SK-N-SH (cell line): ENCODE measurements at regions not wholly inside any gene's neighbourhood (a gene's known extent, or its start where the extent isn't known, plus 50 kb on each side); places are given as distances from the start of the nearest gene placed in this dataset.

Experiments used
- CTCF ChIA-PET: fragments of 300-600, 350-600 bp; formaldehyde crosslinking; extraction: SDS; loops from one replicate; lab custom pipeline; 2021; lab: Yijun Ruan, JAX
- POLR2A ChIA-PET: fragments of 350-600 bp; sonication (Branson Sonifier 250); formaldehyde crosslinking; extraction: SDS; loops from one replicate; lab custom pipeline; 2020; ENCODE audit warnings: antibody characterized with exemption, inconsistent platforms; lab: Yijun Ruan, JAX
- DNase-seq: peaks from one replicate; pipeline ENCODE4 v3.0.0; 2012
- H2AFZ ChIP-seq: fragments of 200-600 bp; sonication (generic); 2 replicates; pipeline ENCODE4 v1.8.1; 2016; ENCODE audit warnings: antibody characterized with exemption, mild to moderate bottlenecking, low read depth
- H3F3A ChIP-seq: fragments of 200-600 bp; sonication (generic); replicated peaks from 2 replicates; pipeline ENCODE3; 2016; ENCODE audit warnings: antibody characterized with exemption, mild to moderate bottlenecking; ENCODE audit not compliant: insufficient read depth
- H3K27ac ChIP-seq, 2 experiments: fragments of 200-500 bp in 1 of 2; fragments of 200-600 bp in 1 of 2; sonication (Bioruptor generic) in 1 of 2; sonication (generic), shearing (Covaris generic) in 1 of 2; 2 replicates each; pipeline versions ENCODE4 v1.5.1 to v1.6.1; 2014 to 2016; ENCODE audit warnings: low read depth in 2 of 2, inconsistent platforms in 1 of 2, low read length in 1 of 2, mild to moderate bottlenecking in 1 of 2, mixed read lengths in 1 of 2
- H3K27me3 ChIP-seq: fragments of 200-600 bp; sonication (generic), shearing (Covaris generic); 2 replicates; pipeline ENCODE4 v1.6.1; 2016; ENCODE audit warnings: mixed run types; ENCODE audit not compliant: insufficient read depth
- H3K36me3 ChIP-seq, 2 experiments: fragments of 200-500 bp in 1 of 2; fragments of 200-600 bp in 1 of 2; sonication (Bioruptor generic) in 1 of 2; sonication (generic) in 1 of 2; replicated peaks in 1 of 2; 2 replicates each; pipeline versions ENCODE3 to v1.5.1; 2014 to 2016; ENCODE audit warnings: low read length in 1 of 2, mild to moderate bottlenecking in 1 of 2; ENCODE audit not compliant: insufficient read depth in 2 of 2, control insufficient read depth in 1 of 2
- H3K4me1 ChIP-seq, 2 experiments: fragments of 200-500 bp in 1 of 2; fragments of 200-600 bp in 1 of 2; sonication (Bioruptor generic) in 1 of 2; sonication (generic), shearing (Covaris generic) in 1 of 2; 2 replicates each; pipeline versions ENCODE4 v1.5.1 to v1.6.1; 2014 to 2016; ENCODE audit warnings: low read depth in 1 of 2, low read length in 1 of 2, mixed run types in 1 of 2; ENCODE audit not compliant: insufficient read depth in 2 of 2, control insufficient read depth in 1 of 2
- H3K4me2 ChIP-seq: fragments of 200-600 bp; sonication (generic), shearing (Covaris generic); 2 replicates; pipeline ENCODE4 v1.6.1; 2017; ENCODE audit warnings: mixed run types
- H3K4me3 ChIP-seq, 2 experiments: fragments of 200-500 bp in 1 of 2; fragments of 200-600 bp in 1 of 2; sonication (Bioruptor generic) in 1 of 2; sonication (generic), shearing (Covaris generic) in 1 of 2; 2 replicates each; pipeline versions ENCODE4 v1.5.1 to v1.8.1; 2014 to 2016; ENCODE audit warnings: low read depth in 2 of 2, inconsistent platforms in 1 of 2, low read length in 1 of 2, mild to moderate bottlenecking in 1 of 2, mixed read lengths in 1 of 2, moderate library complexity in 1 of 2
- H3K79me2 ChIP-seq: fragments of 200-600 bp; sonication (generic); 2 replicates; pipeline ENCODE4 v1.8.1; 2017; ENCODE audit warnings: mild to moderate bottlenecking; ENCODE audit not compliant: insufficient read depth
- H3K9ac ChIP-seq: fragments of 200-600 bp; sonication (generic); 2 replicates; pipeline ENCODE4 v1.6.1; 2017; ENCODE audit warnings: mixed run types
- H3K9me2 ChIP-seq: fragments of 200-600 bp; sonication (generic); 2 replicates; pipeline ENCODE4 v1.6.1; 2017; ENCODE audit warnings: mixed run types
- H3K9me3 ChIP-seq: fragments of 200-600 bp; sonication (generic); 2 replicates; pipeline ENCODE4 v1.6.1; 2017; ENCODE audit warnings: mixed run types, mild to moderate bottlenecking, moderate library complexity
- H4K20me1 ChIP-seq: fragments of 200-600 bp; sonication (generic); 2 replicates; pipeline ENCODE4 v1.6.1; 2017; ENCODE audit warnings: mild to moderate bottlenecking, mixed run types; ENCODE audit not compliant: insufficient read depth
- CHD2 ChIP-seq: fragments of 150-350 bp; IDR thresholded peaks from 2 replicates; pipeline ENCODE4 v1.6.1; 2018; ENCODE audit warnings: low read length; ENCODE audit not compliant: partially characterized antibody
- CTCF ChIP-seq: fragments of 200-600 bp; sonication (generic); IDR thresholded peaks from 2 replicates; pipeline ENCODE4 v1.6.1; 2017; ENCODE audit warnings: antibody characterized with exemption, mild to moderate bottlenecking, moderate library complexity
- EP300 ChIP-seq, 2 experiments: IDR thresholded peaks; 2 replicates each; pipeline versions ENCODE4 v1.4.0 to v1.6.1; 2012; ENCODE audit warnings: borderline replicate concordance in 1 of 2, low read depth in 1 of 2, low read length in 1 of 2
- EZH2phosphoT487 ChIP-seq: fragments of 200-600 bp; sonication (generic); IDR thresholded peaks from 2 replicates; pipeline ENCODE4 v1.6.1; 2017; ENCODE audit warnings: low read depth, mixed run types, mild to moderate bottlenecking, antibody characterized with exemption, moderate library complexity, borderline replicate concordance
- GABPA ChIP-seq: IDR thresholded peaks from 2 replicates; pipeline ENCODE4 v1.4.0; 2012; ENCODE audit warnings: low read depth, mild to moderate bottlenecking
- NRF1 ChIP-seq: IDR thresholded peaks from 2 replicates; pipeline ENCODE4 v1.6.1; 2012; ENCODE audit warnings: low read depth, mild to moderate bottlenecking, low read length
- RCOR1 ChIP-seq: fragments of 150-350 bp; IDR thresholded peaks from 2 replicates; pipeline ENCODE4 v1.6.1; 2017; ENCODE audit warnings: antibody characterized with exemption, low read length
- RXRA ChIP-seq: IDR thresholded peaks from 2 replicates; pipeline ENCODE4 v1.4.0; 2012; ENCODE audit warnings: low read depth, mild to moderate bottlenecking, borderline replicate concordance
- SIN3A ChIP-seq: IDR thresholded peaks from 2 replicates; pipeline ENCODE4 v1.6.1; 2012; ENCODE audit warnings: low read depth, mild to moderate bottlenecking, low read length, moderate library complexity, borderline replicate concordance
- USF2 ChIP-seq: fragments of 150-350 bp; IDR thresholded peaks from 2 replicates; pipeline ENCODE4 v1.6.1; 2017; ENCODE audit warnings: antibody characterized with exemption, low read length, low read depth, borderline replicate concordance
- YY1 ChIP-seq: IDR thresholded peaks from 2 replicates; pipeline ENCODE4 v1.4.0; 2012; ENCODE audit warnings: low read depth, mild to moderate bottlenecking
- WGBS: methylation state at CpG from one replicate; pipeline ENCODE4 v1.1.6; 2017; ENCODE audit warnings: low lambda C conversion rate; 5-methylcytosine and 5-hydroxymethylcytosine counted together

GRCh38 chr5:9739135-9739534, 109.0 kb upstream of the TAS2R1 start:
- no peaks in the 10 kb centered on the region for H3F3A ChIP-seq
- ChIA-PET CTCF (no interaction called here), POLR2A (no interaction called here)
- no peaks in the 10 kb centered on the region for H3K36me3 ChIP-seq
- H3K4me1 ChIP-seq: no peaks in the 10 kb centered on the region
- H3K79me2 ChIP-seq: no peaks in the 10 kb centered on the region
- H4K20me1 ChIP-seq: no peaks in the 10 kb centered on the region
- H3K4me3 ChIP-seq: no peak overlapping the region
- no peak for DNase-seq
- TF ChIP-seq RXRA (no peak), EP300 (IDR thresholded peaks at IDR 0.05; ENCODE audit: borderline replicate concordance in 1 of 2, low read depth in 1 of 2, low read length in 1 of 2) (no peak), CTCF (no peak)
- WGBS: 52% methylated on average over 3 of the region's 3 CpGs
- no peak overlapping the region for H3K27ac ChIP-seq
- H3K27me3 ChIP-seq: no peaks in the 10 kb centered on the region
- no peak overlapping the region for H3K9ac ChIP-seq
- no peaks in the 10 kb centered on the region for H3K9me2 ChIP-seq
- H3K9me3 ChIP-seq: no peaks in the 10 kb centered on the region
- H2AFZ ChIP-seq: no peak overlapping the region
- no peak overlapping the region for H3K4me2 ChIP-seq

- ChIA-PET POLR2A (no interaction called here), CTCF (no interaction called here)
- TF ChIP-seq EZH2phosphoT487 (no peak), YY1 (no peak), RCOR1 (no peak), SIN3A (no peak), USF2 (no peak), CHD2 (no peak), NRF1 (no peak), GABPA (no peak)
- H3K4me3 ChIP-seq: no peak overlapping the region
- H3K79me2 ChIP-seq: no peaks in the 10 kb centered on the region
- no peaks in the 10 kb centered on the region for H3K4me1 ChIP-seq
- no peaks in the 10 kb centered on the region for H4K20me1 ChIP-seq
- no peaks in the 10 kb centered on the region for H3K9me2 ChIP-seq
- H3K9me3 ChIP-seq: no peaks in the 10 kb centered on the region
- H3K27me3 ChIP-seq: no peaks in the 10 kb centered on the region
- no peaks in the 10 kb centered on the region for H3F3A ChIP-seq
- 26% methylated on average over 4 of the region's 4 CpGs for WGBS
- DNase-seq: no peak
- H3K9ac ChIP-seq: no peak overlapping the region
- no peak overlapping the region for H3K27ac ChIP-seq
- no peak overlapping the region for H3K4me2 ChIP-seq
- H3K36me3 ChIP-seq: no peaks in the 10 kb centered on the region
- no peak overlapping the region for H2AFZ ChIP-seq
Measured at GRCh38 chr5:9737265-9737664, 107.1 kb upstream of the TAS2R1 start.
